Mesendoderm (in vitro differentiated cells): ENCODE measurements at regions not wholly inside any gene's neighbourhood (a gene's known extent, or its start where the extent isn't known, plus 50 kb on each side); places are given as distances from the start of the nearest gene placed in this dataset.

Source experiments
- DNase-seq: peaks from one replicate; pipeline ENCODE4 v3.0.0; 2013
- H2AK5ac ChIP-seq: 2 replicates; pipeline ENCODE4 v1.6.1; 2013; ENCODE audit warnings: low read length, inconsistent platforms
- H2BK120ac ChIP-seq: 2 replicates; pipeline ENCODE4 v1.6.1; 2013; ENCODE audit warnings: low read depth, mild to moderate bottlenecking, low read length, moderate library complexity, mixed read lengths
- H2BK15ac ChIP-seq: replicated peaks from 2 replicates; pipeline ENCODE4 v1.6.1; 2013; ENCODE audit warnings: low read depth, mild to moderate bottlenecking, moderate library complexity
- H2BK5ac ChIP-seq: 2 replicates; pipeline ENCODE4 v1.6.1; 2013; ENCODE audit warnings: low read length, inconsistent platforms
- H3K18ac ChIP-seq: 2 replicates; pipeline ENCODE4 v1.6.1; 2013; ENCODE audit warnings: mild to moderate bottlenecking, low read length, mixed read lengths
- H3K23ac ChIP-seq: one replicate; pipeline ENCODE4 v1.6.1; 2013; ENCODE audit warnings: low read length
- H3K27ac ChIP-seq: 2 replicates; pipeline ENCODE4 v1.5.1; 2013; ENCODE audit warnings: low read depth, mild to moderate bottlenecking, inconsistent platforms, low read length, moderate library complexity
- H3K27me3 ChIP-seq: 2 replicates; pipeline ENCODE4 v1.6.1; 2013; ENCODE audit warnings: low read length, control low read depth, mild to moderate bottlenecking, inconsistent platforms; ENCODE audit not compliant: insufficient read depth, poor library complexity
- H3K36me3 ChIP-seq: 2 replicates; pipeline ENCODE4 v1.6.1; 2013; ENCODE audit warnings: low read length, inconsistent platforms; ENCODE audit not compliant: control insufficient read depth, insufficient read depth
- H3K4ac ChIP-seq: one replicate; pipeline ENCODE4 v1.6.1; 2013; ENCODE audit warnings: low read depth, mild to moderate bottlenecking, low read length, moderate library complexity
- H3K4me1 ChIP-seq: 2 replicates; pipeline ENCODE4 v1.6.1; 2013; ENCODE audit warnings: low read depth, low read length, inconsistent platforms; ENCODE audit not compliant: control insufficient read depth
- H3K4me2 ChIP-seq: 2 replicates; pipeline ENCODE4 v1.6.1; 2013; ENCODE audit warnings: low read length
- H3K4me3 ChIP-seq: 2 replicates; pipeline ENCODE4 v1.5.1; 2013; ENCODE audit warnings: mild to moderate bottlenecking, low read length
- H3K56ac ChIP-seq: one replicate; pipeline ENCODE4 v1.6.1; 2013; ENCODE audit warnings: low read length
- H3K79me1 ChIP-seq: 2 replicates; pipeline ENCODE4 v1.6.1; 2013; ENCODE audit warnings: low read length, inconsistent platforms
- H3K79me2 ChIP-seq: 2 replicates; pipeline ENCODE4 v1.6.1; 2013; ENCODE audit warnings: mild to moderate bottlenecking, low read length; ENCODE audit not compliant: control insufficient read depth, insufficient read depth
- H3K9ac ChIP-seq: 2 replicates; pipeline ENCODE4 v1.6.1; 2013; ENCODE audit warnings: low read length, inconsistent platforms
- H4K5ac ChIP-seq: one replicate; pipeline ENCODE4 v1.6.1; 2013; ENCODE audit warnings: low read length
- H4K8ac ChIP-seq: one replicate; pipeline ENCODE4 v1.6.1; 2013; ENCODE audit warnings: low read depth, mild to moderate bottlenecking, control low read depth, low read length, moderate library complexity
- WGBS: extraction: QIAGEN DNeasy Blood & Tissue Kit; methylation state at CpG from one replicate; pipeline ENCODE4 v1.1.7; 2013; ENCODE audit warnings: low lambda C conversion rate, missing lambda C conversion rate; ENCODE audit not compliant: insufficient coverage; ENCODE audit errors: extremely low coverage; 5-methylcytosine and 5-hydroxymethylcytosine counted together

DNA sequence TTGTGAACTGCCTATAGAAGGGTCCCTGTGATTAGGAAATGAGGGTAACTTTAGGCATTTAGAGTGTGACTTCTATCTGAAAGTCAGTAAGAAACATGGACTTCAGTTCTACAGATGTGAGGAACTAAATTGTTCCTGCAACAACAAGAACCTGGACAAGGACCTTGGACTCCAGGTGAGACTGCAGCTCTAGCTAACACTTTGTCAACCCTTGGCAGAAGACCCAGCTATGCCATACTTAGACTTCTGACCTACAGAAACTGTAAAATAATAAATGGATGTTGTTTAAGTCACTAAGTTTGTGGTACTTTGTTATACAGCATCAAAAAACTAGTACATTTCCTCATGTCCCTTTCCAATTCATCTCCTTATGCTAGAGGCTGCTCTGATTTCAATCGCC is 580.8 kb downstream of the IQCM start:
- H3K27ac ChIP-seq = no peak overlapping the region
- H3K4me1 ChIP-seq = no peaks in the 10 kb centered on the region
- H4K5ac ChIP-seq = no peak overlapping the region
- H2BK5ac ChIP-seq = no peak overlapping the region
- no peaks in the 10 kb centered on the region for H3K79me1 ChIP-seq
- no peak overlapping the region for H3K18ac ChIP-seq
- H4K8ac ChIP-seq = no peak overlapping the region
- no peak overlapping the region for H3K56ac ChIP-seq
- no peak overlapping the region for H3K4ac ChIP-seq
- no peak overlapping the region for H3K9ac ChIP-seq
- no peak overlapping the region for H3K23ac ChIP-seq
- WGBS = no CpG with 5 or more reads among the region's 1 CpG
- no peaks in the 10 kb centered on the region for H3K36me3 ChIP-seq
- H2AK5ac ChIP-seq = no peak overlapping the region
- no peak overlapping the region for H2BK120ac ChIP-seq
- no peak overlapping the region for H3K4me3 ChIP-seq
- H3K27me3 ChIP-seq = no peaks in the 10 kb centered on the region
- no peaks in the 10 kb centered on the region for H3K79me2 ChIP-seq
- H3K4me2 ChIP-seq = no peak overlapping the region
- no peak overlapping the region for H2BK15ac ChIP-seq
- DNase-seq = no peak

DNA sequence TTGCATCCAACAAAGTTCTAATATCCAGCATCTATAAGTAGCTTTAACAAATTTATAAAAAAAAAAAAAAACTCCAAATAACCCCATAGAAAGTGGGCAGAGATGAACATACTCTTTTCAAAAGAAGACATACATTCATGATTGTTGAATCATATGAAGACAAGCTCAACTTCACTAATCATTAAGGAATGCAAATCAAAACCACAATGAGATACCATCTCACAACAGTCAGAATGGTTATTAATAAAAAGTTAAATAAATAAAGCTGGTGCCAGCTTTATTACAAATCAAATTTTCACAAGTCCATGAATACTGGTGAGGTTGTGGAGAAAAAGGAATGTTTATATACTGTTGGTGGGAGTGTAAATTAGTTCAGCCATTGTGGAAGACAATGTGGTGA is 592.0 kb downstream of the IQCM start:
- Histone ChIP-seq H2BK15ac (no peak overlapping the region), H3K4ac (no peak overlapping the region), H4K8ac (no peak overlapping the region), H3K18ac (no peak overlapping the region), H3K9ac (no peak overlapping the region), H3K23ac (no peak overlapping the region), H3K36me3 (no peaks in the 10 kb centered on the region), H3K56ac (no peak overlapping the region), H4K5ac (no peak overlapping the region), H3K4me3 (no peak overlapping the region), H3K27me3 (no peaks in the 10 kb centered on the region), H3K79me1 (no peaks in the 10 kb centered on the region), H2BK5ac (no peak overlapping the region), H3K4me1 (no peaks in the 10 kb centered on the region), H3K27ac (no peak overlapping the region), H3K79me2 (no peaks in the 10 kb centered on the region), H2BK120ac (no peak overlapping the region), H2AK5ac (no peak overlapping the region), H3K4me2 (no peak overlapping the region)
- no peak for DNase-seq

GRCh38 chr4:149218672-149219071 is 597.0 kb downstream of the IQCM start:
- H2BK120ac ChIP-seq = no peak overlapping the region
- WGBS = no CpG with 5 or more reads among the region's 4 CpGs
- no peak overlapping the region for H3K4me3 ChIP-seq
- no peak overlapping the region for H4K8ac ChIP-seq
- H3K27ac ChIP-seq = no peak overlapping the region
- H3K4ac ChIP-seq = no peak overlapping the region
- no peak for DNase-seq
- no peak overlapping the region for H4K5ac ChIP-seq
- H2AK5ac ChIP-seq = no peak overlapping the region
- no peaks in the 10 kb centered on the region for H3K36me3 ChIP-seq
- H2BK5ac ChIP-seq = no peak overlapping the region
- H3K79me2 ChIP-seq = no peaks in the 10 kb centered on the region
- no peak overlapping the region for H2BK15ac ChIP-seq
- H3K9ac ChIP-seq = no peak overlapping the region
- H3K79me1 ChIP-seq = no peaks in the 10 kb centered on the region
- no peak overlapping the region for H3K18ac ChIP-seq
- H3K4me1 ChIP-seq = no peaks in the 10 kb centered on the region
- H3K4me2 ChIP-seq = no peak overlapping the region
- H3K56ac ChIP-seq = no peak overlapping the region
- no peak overlapping the region for H3K23ac ChIP-seq
- H3K27me3 ChIP-seq = no peaks in the 10 kb centered on the region

- Histone ChIP-seq H4K8ac (no peak overlapping the region), H4K5ac (no peak overlapping the region), H3K27ac (no peak overlapping the region), H3K23ac (no peak overlapping the region), H3K27me3 (no peaks in the 10 kb centered on the region), H3K9ac (no peak overlapping the region), H3K4me2 (no peak overlapping the region), H2BK15ac (no peak overlapping the region), H3K36me3 (no peaks in the 10 kb centered on the region), H3K79me2 (no peaks in the 10 kb centered on the region), H3K18ac (no peak overlapping the region), H2BK5ac (no peak overlapping the region), H3K56ac (no peak overlapping the region), H2AK5ac (no peak overlapping the region), H3K4ac (no peak overlapping the region), H2BK120ac (no peak overlapping the region), H3K4me3 (no peak overlapping the region), H3K4me1 (no peaks in the 10 kb centered on the region), H3K79me1 (no peaks in the 10 kb centered on the region)
- no peak for DNase-seq
Observed at GRCh38 chr4:149214301-149214700, 601.3 kb downstream of the IQCM start.

GRCh38 chr4:149211876-149212275 is 603.8 kb downstream of the IQCM start:
- WGBS = no CpG with 5 or more reads among the region's 1 CpG
- Histone ChIP-seq H3K4me2 (no peak overlapping the region), H3K4ac (no peak overlapping the region), H3K4me3 (no peak overlapping the region), H4K5ac (no peak overlapping the region), H3K27me3 (no peaks in the 10 kb centered on the region), H2AK5ac (no peak overlapping the region), H3K79me1 (no peaks in the 10 kb centered on the region), H4K8ac (no peak overlapping the region), H2BK120ac (no peak overlapping the region), H3K18ac (no peak overlapping the region), H3K79me2 (no peaks in the 10 kb centered on the region), H3K23ac (no peak overlapping the region), H2BK5ac (no peak overlapping the region), H3K36me3 (no peaks in the 10 kb centered on the region), H3K4me1 (no peaks in the 10 kb centered on the region), H3K27ac (no peak overlapping the region), H3K9ac (no peak overlapping the region), H2BK15ac (no peak overlapping the region), H3K56ac (no peak overlapping the region)
- no peak for DNase-seq

DNA sequence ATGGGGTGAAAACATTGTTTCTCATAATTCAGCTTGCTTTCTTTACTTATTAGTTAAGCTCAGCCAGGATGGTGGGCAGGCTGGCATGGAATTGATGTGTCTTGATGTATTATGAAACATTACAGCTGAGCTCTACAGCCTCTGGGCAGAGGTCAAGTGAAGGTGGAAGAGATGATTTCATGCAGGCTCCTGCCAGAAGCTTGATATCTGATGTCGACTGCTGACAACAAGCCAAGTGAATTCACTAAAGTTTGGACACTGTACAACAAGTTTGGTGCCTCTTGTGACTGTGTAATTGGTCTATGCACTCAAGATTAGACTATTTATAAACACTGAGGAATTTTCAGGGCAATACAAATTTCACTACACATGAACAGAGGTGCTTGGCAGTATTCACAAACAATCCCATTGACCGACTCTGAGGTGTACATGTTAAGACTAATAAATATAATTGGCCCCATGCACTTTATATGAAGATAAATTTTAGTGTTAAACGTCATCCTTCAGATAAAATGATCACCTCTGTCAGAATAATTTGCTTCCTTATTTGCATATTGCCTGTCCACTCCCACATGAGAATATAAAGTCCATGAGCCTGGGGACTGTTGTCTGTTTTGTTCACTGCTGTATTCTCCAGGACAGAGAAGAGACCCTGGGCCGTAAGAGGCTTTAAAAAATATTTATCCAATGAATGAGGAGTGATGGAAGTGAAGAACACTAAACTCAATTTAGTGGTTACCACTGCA is 612.2 kb downstream of the IQCM start:
- no peak overlapping the region for H2BK5ac ChIP-seq
- no peaks in the 10 kb centered on the region for H3K27me3 ChIP-seq
- no peak overlapping the region for H3K9ac ChIP-seq
- H3K27ac ChIP-seq = no peak overlapping the region
- no peak overlapping the region for H3K4me2 ChIP-seq
- no peaks in the 10 kb centered on the region for H3K79me1 ChIP-seq
- no peak overlapping the region for H4K5ac ChIP-seq
- no peak overlapping the region for H3K18ac ChIP-seq
- H2AK5ac ChIP-seq = no peak overlapping the region
- H2BK15ac ChIP-seq = no peak overlapping the region
- H4K8ac ChIP-seq = no peak overlapping the region
- H3K79me2 ChIP-seq = no peaks in the 10 kb centered on the region
- DNase-seq = no peak
- H2BK120ac ChIP-seq = no peak overlapping the region
- H3K4ac ChIP-seq = no peak overlapping the region
- no peak overlapping the region for H3K56ac ChIP-seq
- H3K36me3 ChIP-seq = no peaks in the 10 kb centered on the region
- H3K4me3 ChIP-seq = no peak overlapping the region
- no peak overlapping the region for H3K23ac ChIP-seq
- no CpG with 5 or more reads among the region's 4 CpGs for WGBS
- H3K4me1 ChIP-seq = no peaks in the 10 kb centered on the region
